Astrocyte (in vitro differentiated cells and primary cell): ENCODE measurements at regions not wholly inside any gene's neighbourhood (a gene's known extent, or its start where the extent isn't known, plus 50 kb on each side); places are given as distances from the start of the nearest gene placed in this dataset.

ENCODE experiments used
- EZH2 ChIP-seq: IDR thresholded peaks from 2 replicates; pipeline ENCODE4 v1.6.1; 2012; ENCODE audit warnings: mild to moderate bottlenecking, low read length, inconsistent platforms; ENCODE audit not compliant: insufficient read depth
- TF ChIP-seq, protein P1 (sequence below): IDR thresholded peaks from 2 replicates; pipeline ENCODE4 v1.5.1; 2011; ENCODE audit warnings: low read depth, mild to moderate bottlenecking, inconsistent platforms, low read length, moderate library complexity; ENCODE audit not compliant: insufficient read depth

DNA sequence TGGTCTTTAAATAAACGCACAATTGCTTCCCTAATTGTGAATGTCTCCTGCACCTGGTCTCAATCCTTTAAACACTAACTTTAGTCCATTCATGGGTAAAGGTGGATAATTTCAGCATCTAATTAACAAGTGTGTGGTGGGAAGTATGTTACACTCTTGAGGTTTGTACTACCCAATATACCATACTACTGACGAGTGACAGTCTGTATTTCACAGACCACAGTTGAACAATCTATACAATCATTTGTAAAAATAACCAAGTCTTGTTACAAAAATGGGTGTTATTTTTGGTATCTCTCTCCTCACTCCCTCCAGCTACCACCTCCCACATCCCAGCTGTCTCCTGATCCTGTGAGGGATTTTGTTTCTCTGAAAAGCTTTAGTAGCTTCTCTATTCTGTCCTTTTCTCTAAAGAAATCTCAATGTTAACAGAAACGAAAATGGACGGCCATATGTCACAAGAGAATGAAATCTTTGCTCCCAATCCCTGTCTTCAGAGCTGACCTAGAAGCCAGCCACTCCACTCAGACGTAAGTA lies 62.3 kb upstream of the ZNF366 start:
- TF ChIP-seq, protein P1, sequence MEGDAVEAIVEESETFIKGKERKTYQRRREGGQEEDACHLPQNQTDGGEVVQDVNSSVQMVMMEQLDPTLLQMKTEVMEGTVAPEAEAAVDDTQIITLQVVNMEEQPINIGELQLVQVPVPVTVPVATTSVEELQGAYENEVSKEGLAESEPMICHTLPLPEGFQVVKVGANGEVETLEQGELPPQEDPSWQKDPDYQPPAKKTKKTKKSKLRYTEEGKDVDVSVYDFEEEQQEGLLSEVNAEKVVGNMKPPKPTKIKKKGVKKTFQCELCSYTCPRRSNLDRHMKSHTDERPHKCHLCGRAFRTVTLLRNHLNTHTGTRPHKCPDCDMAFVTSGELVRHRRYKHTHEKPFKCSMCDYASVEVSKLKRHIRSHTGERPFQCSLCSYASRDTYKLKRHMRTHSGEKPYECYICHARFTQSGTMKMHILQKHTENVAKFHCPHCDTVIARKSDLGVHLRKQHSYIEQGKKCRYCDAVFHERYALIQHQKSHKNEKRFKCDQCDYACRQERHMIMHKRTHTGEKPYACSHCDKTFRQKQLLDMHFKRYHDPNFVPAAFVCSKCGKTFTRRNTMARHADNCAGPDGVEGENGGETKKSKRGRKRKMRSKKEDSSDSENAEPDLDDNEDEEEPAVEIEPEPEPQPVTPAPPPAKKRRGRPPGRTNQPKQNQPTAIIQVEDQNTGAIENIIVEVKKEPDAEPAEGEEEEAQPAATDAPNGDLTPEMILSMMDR: no peak
- TF ChIP-seq EZH2: no peak
